GM12878 (cell line): ENCODE measurements at regions not wholly inside any gene's neighbourhood (a gene's known extent, or its start where the extent isn't known, plus 50 kb on each side); places are given as distances from the start of the nearest gene placed in this dataset.

Experiments used
- ATAC-seq: fragments of 200-7000 bp; cut with Tn5 transposase; 3 replicates; pipeline ENCODE4 v1.9.1; 2020; ENCODE audit warnings: mild to moderate bottlenecking, moderate library complexity
- BruUV-seq: library from RNA; stranded (reverse); fragments of 400-500 nt; replicated peaks from 2 replicates; lab custom pipeline; 2021; lab: Mats Ljungman, UMichigan
- CTCF ChIA-PET: fragments of 300-600 bp; sonication (Branson Sonifier 250); formaldehyde crosslinking; extraction: SDS; loops from one replicate; lab custom pipeline; 2021; ENCODE audit warnings: inconsistent platforms; lab: Yijun Ruan, JAX
- POLR2A ChIA-PET: fragments of 350-600 bp; formaldehyde crosslinking; extraction: SDS; loops from one replicate; lab custom pipeline; 2021; ENCODE audit warnings: inconsistent platforms; lab: Charles Lee
- RAD21 ChIA-PET: fragments of 300-600 bp; sonication (Branson Sonifier 250); formaldehyde crosslinking; loops from one replicate; lab custom pipeline; 2023; ENCODE audit warnings: antibody characterized with exemption; ENCODE audit not compliant: unreplicated experiment; lab: Charles Lee
- SMC1A ChIA-PET: fragments of 300-600 bp; sonication (Branson Sonifier 250); formaldehyde crosslinking; loops from one replicate; lab custom pipeline; 2023; ENCODE audit not compliant: unreplicated experiment, uncharacterized antibody; lab: Charles Lee
- DNase-seq: peaks from one replicate; pipeline ENCODE4 v3.0.0-alpha.2; 2011; ENCODE audit warnings: low read depth, low spot score
- FAIRE-seq: peaks from 3 replicates; lab custom pipeline; 2011; peaks lifted over from hg19 to GRCh38; lab: Jason Lieb, UNC
- H2AFZ ChIP-seq: 2 replicates; pipeline ENCODE4 v1.6.0; 2011; ENCODE audit warnings: low read depth, low read length, control low read depth; ENCODE audit not compliant: control insufficient read depth
- H3K27ac ChIP-seq: 2 replicates; pipeline ENCODE4 v1.5.1; 2011; ENCODE audit warnings: control low read depth; ENCODE audit not compliant: control insufficient read depth, insufficient read depth
- H3K27me3 ChIP-seq, 2 experiments: replicated peaks in 1 of 2; 2 replicates each; pipeline versions ENCODE4 v1.6.0 to v1.6.1; 2011; ENCODE audit warnings: low read length in 1 of 2; ENCODE audit not compliant: control insufficient read depth in 2 of 2, insufficient read depth in 2 of 2
- H3K36me3 ChIP-seq, 2 experiments: 2 replicates each; pipeline ENCODE4 v1.5.1; 2011; ENCODE audit warnings: low read length in 1 of 2; ENCODE audit not compliant: control insufficient read depth in 2 of 2, insufficient read depth in 2 of 2
- H3K4me1 ChIP-seq: 2 replicates; pipeline ENCODE4 v1.6.1; 2011; ENCODE audit warnings: mild to moderate bottlenecking, low read length, moderate library complexity, mixed read lengths; ENCODE audit not compliant: control insufficient read depth, insufficient read depth
- H3K4me2 ChIP-seq: 2 replicates; pipeline ENCODE4 v1.6.0; 2011; ENCODE audit warnings: control low read depth; ENCODE audit not compliant: control insufficient read depth, insufficient read depth
- H3K4me3 ChIP-seq: fragments of 200-600 bp; sonication (generic); 2 replicates; pipeline ENCODE4 v1.5.1; 2016
- H3K79me2 ChIP-seq: 2 replicates; pipeline ENCODE4 v1.6.0; 2011; ENCODE audit warnings: low read length; ENCODE audit not compliant: control insufficient read depth, insufficient read depth
- H3K9ac ChIP-seq: 2 replicates; pipeline ENCODE4 v1.8.0; 2011; ENCODE audit warnings: low read length, control low read depth, mixed read lengths; ENCODE audit not compliant: control insufficient read depth, insufficient read depth
- H3K9me3 ChIP-seq: replicated peaks from 3 replicates; pipeline ENCODE4 v1.5.1; 2011; ENCODE audit warnings: mild to moderate bottlenecking, low read length; ENCODE audit not compliant: control insufficient read depth, insufficient read depth
- H4K20me1 ChIP-seq: 2 replicates; pipeline ENCODE4 v1.6.0; 2011; ENCODE audit not compliant: control insufficient read depth, insufficient read depth
- BRCA1 ChIP-seq: IDR thresholded peaks from 2 replicates; pipeline ENCODE4 v1.6.1; 2011; ENCODE audit warnings: low read depth, low read length, improper control_type of control experiment
- CBX3 ChIP-seq: fragments of 200-600 bp; sonication (generic); IDR thresholded peaks from 2 replicates; pipeline ENCODE4 v1.6.1; 2016; ENCODE audit warnings: low read depth, borderline replicate concordance
- EED ChIP-seq: sonication (generic); IDR thresholded peaks from 2 replicates; pipeline ENCODE4 v1.6.1; 2016; ENCODE audit warnings: antibody characterized with exemption, low read depth
- JUND ChIP-seq: IDR thresholded peaks from 2 replicates; pipeline ENCODE4 v1.6.1; 2012; ENCODE audit warnings: low read depth, mild to moderate bottlenecking, low read length, improper control_type of control experiment, moderate library complexity
- MEF2A ChIP-seq: IDR thresholded peaks from 2 replicates; pipeline ENCODE4 v1.6.1; 2011; ENCODE audit warnings: low read depth, mild to moderate bottlenecking, low read length, moderate library complexity; ENCODE audit not compliant: insufficient read depth
- MTA2 ChIP-seq: fragments of 450-650 bp; IDR thresholded peaks from 2 replicates; pipeline ENCODE4 v1.6.1; 2016; ENCODE audit warnings: low read depth, mild to moderate bottlenecking, moderate library complexity
- NFXL1 ChIP-seq: fragments of 450-650 bp; IDR thresholded peaks from 2 replicates; pipeline ENCODE4 v1.6.1; 2017; ENCODE audit warnings: antibody characterized with exemption, mild to moderate bottlenecking, borderline replicate concordance
- NFYB ChIP-seq: IDR thresholded peaks from 2 replicates; pipeline ENCODE4 v1.6.1; 2011; ENCODE audit warnings: low read depth, mild to moderate bottlenecking, low read length, improper control_type of control experiment, moderate library complexity; ENCODE audit not compliant: insufficient read depth
- POLR2AphosphoS5 ChIP-seq: IDR thresholded peaks from 2 replicates; pipeline ENCODE4 v1.6.1; 2011; ENCODE audit warnings: mild to moderate bottlenecking, low read length, inconsistent platforms
- SUPT20H ChIP-seq: IDR thresholded peaks from 2 replicates; pipeline ENCODE4 v1.6.1; 2011; ENCODE audit warnings: low read depth, mild to moderate bottlenecking, low read length, moderate library complexity, borderline replicate concordance; ENCODE audit not compliant: control insufficient read depth
- ZBTB40 ChIP-seq: fragments of 450-650 bp; IDR thresholded peaks from 2 replicates; pipeline ENCODE4 v1.6.1; 2016; ENCODE audit warnings: mild to moderate bottlenecking, moderate library complexity, borderline replicate concordance
- ZNF217 ChIP-seq: fragments of 450-650 bp; IDR thresholded peaks from 2 replicates; pipeline ENCODE4 v1.6.1; 2017; ENCODE audit warnings: antibody characterized with exemption, mild to moderate bottlenecking
- ZNF687 ChIP-seq: fragments of 450-650 bp; IDR thresholded peaks from 2 replicates; pipeline ENCODE4 v1.6.1; 2017; ENCODE audit warnings: mild to moderate bottlenecking, moderate library complexity
- in situ Hi-C: fragments of 300-500 bp; cut with MboI; formaldehyde crosslinking; loops from 9 replicates; pipeline ENCODE4 v1.14.3; 2018; ENCODE audit warnings: mixed read lengths
- intact Hi-C: fragments of 100-400 bp; cut with micrococcal nuclease; formaldehyde crosslinking; loops from one replicate; pipeline ENCODE4 v1.14.2; 2022; ENCODE audit not compliant: unreplicated experiment
- TF ChIP-seq, protein P1 (sequence below): fragments of 450-650 bp; IDR thresholded peaks from 2 replicates; pipeline ENCODE4 v1.6.1; 2018; ENCODE audit warnings: borderline replicate concordance, mild to moderate bottlenecking; ENCODE audit not compliant: partially characterized antibody

DNA sequence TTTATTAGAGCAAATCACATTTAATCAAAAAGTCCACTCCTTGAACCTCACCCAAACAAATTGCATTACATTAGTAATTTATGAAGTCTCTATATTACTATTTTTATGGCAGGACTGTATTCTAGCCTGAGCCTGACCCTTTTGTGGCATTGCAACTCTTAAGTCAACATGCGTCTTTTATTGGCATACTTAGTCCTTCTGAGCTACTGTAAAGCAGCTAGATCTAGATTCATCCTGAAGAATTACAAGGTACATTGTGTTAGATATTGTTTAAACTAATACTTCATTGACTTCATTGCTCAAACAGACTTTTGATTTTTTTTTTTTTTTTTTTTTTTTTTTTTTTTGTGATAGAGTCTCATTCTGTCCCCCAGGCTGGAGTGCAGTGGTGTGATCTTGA lies 1842.5 kb upstream of the CDH9 start (continued):
- TF ChIP-seq ZNF687 (no peak), CBX3 (no peak), NFYB (no peak), MTA2 (no peak), JUND (no peak)
- TF ChIP-seq, protein P1, sequence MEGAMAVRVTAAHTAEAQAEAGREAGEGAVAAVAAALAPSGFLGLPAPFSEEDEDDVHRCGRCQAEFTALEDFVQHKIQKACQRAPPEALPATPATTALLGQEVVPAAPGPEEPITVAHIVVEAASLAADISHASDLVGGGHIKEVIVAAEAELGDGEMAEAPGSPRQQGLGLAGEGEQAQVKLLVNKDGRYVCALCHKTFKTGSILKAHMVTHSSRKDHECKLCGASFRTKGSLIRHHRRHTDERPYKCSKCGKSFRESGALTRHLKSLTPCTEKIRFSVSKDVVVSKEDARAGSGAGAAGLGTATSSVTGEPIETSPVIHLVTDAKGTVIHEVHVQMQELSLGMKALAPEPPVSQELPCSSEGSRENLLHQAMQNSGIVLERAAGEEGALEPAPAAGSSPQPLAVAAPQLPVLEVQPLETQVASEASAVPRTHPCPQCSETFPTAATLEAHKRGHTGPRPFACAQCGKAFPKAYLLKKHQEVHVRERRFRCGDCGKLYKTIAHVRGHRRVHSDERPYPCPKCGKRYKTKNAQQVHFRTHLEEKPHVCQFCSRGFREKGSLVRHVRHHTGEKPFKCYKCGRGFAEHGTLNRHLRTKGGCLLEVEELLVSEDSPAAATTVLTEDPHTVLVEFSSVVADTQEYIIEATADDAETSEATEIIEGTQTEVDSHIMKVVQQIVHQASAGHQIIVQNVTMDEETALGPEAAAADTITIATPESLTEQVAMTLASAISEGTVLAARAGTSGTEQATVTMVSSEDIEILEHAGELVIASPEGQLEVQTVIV: no peak

GRCh38 chr5:28877050-28877449 lies 1838.7 kb upstream of the CDH9 start:
- Histone ChIP-seq H3K4me2 (no peak overlapping the region), H3K4me3 (no peak overlapping the region), H3K27ac (no peak overlapping the region), H2AFZ (no peak overlapping the region), H3K4me1 (no peaks in the 10 kb centered on the region), H3K9me3 (no peaks in the 10 kb centered on the region), H4K20me1 (no peaks in the 10 kb centered on the region), H3K9ac (no peak overlapping the region), H3K79me2 (no peaks in the 10 kb centered on the region), H3K27me3 (no peaks in the 10 kb centered on the region), H3K36me3 (no peaks in the 10 kb centered on the region)
- ChIA-PET CTCF (no interaction called here), RAD21 (no interaction called here), SMC1A (interaction anchor here (0.6 kb wide), 1 partner anchor 898 kb away, joined by 3 read pairs; no protein-coding TSS in a partner anchor), POLR2A (no interaction called here)
- DNase-seq (no peak), ATAC-seq (no peak), FAIRE-seq (no peak)
- in situ Hi-C loops (no loop called here), intact Hi-C loops (no loop called here)
- BruUV-seq: no TSS peak
- TF ChIP-seq NFXL1 (no peak), POLR2AphosphoS5 (no peak), MEF2A (no peak), ZBTB40 (no peak), BRCA1 (no peak), ZNF217 (no peak), EED (no peak), SUPT20H (no peak), CBX3 (no peak)
